HG03025 (cell line): ENCODE measurements at regions not wholly inside any gene's neighbourhood (a gene's known extent, or its start where the extent isn't known, plus 50 kb on each side); places are given as distances from the start of the nearest gene placed in this dataset.

Experiments
- ATAC-seq: cut with Tn5 transposase; IDR thresholded peaks from one replicate; pipeline ENCODE4 v1.9.1; 2021; ENCODE audit warnings: mild to moderate bottlenecking, moderate library complexity; ENCODE audit not compliant: unreplicated experiment, low FRiP score

- no peak for ATAC-seq
Measured at GRCh38 chr4:176383273-176384077, 63.7 kb downstream of the SPCS3 start.

GRCh38 chr4:176385601-176386000, 65.8 kb downstream of the SPCS3 start:
- ATAC-seq = no peak

- no peak for ATAC-seq
Measured at GRCh38 chr4:176387571-176387970, 67.8 kb downstream of the SPCS3 start.

GRCh38 chr4:176393306-176394013, 73.7 kb downstream of the SPCS3 start:
- no peak for ATAC-seq

GRCh38 chr4:176400816-176401461, 81.2 kb downstream of the SPCS3 start:
- no peak for ATAC-seq

- ATAC-seq = no peak
Measured at GRCh38 chr4:176404621-176405020, 84.9 kb downstream of the SPCS3 start.

GRCh38 chr4:176406297-176406696, 86.5 kb downstream of the SPCS3 start:
- no peak for ATAC-seq

- ATAC-seq = no peak
Measured at GRCh38 chr4:176406736-176407135, 87.0 kb downstream of the SPCS3 start.

- no peak for ATAC-seq
Measured at GRCh38 chr4:176409627-176410026, 89.9 kb downstream of the SPCS3 start.

GRCh38 chr4:176413171-176413570, 93.4 kb downstream of the SPCS3 start:
- peak; percentile 74 for ATAC-seq

GRCh38 chr4:176422001-176422400, 102.2 kb downstream of the SPCS3 start:
- no peak for ATAC-seq

- ATAC-seq = no peak
Measured at GRCh38 chr4:176422511-176422910, 102.7 kb downstream of the SPCS3 start.

- ATAC-seq = no peak
Measured at GRCh38 chr4:176425035-176425434, 105.3 kb downstream of the SPCS3 start.

- no peak for ATAC-seq
Measured at GRCh38 chr4:176432811-176433540, 113.2 kb downstream of the SPCS3 start.

- ATAC-seq = no peak
Measured at GRCh38 chr4:176433983-176434382, 114.2 kb downstream of the SPCS3 start.

GRCh38 chr4:176435901-176436292, 116.1 kb downstream of the SPCS3 start:
- ATAC-seq = no peak

GRCh38 chr4:176436293-176436973, 116.7 kb downstream of the SPCS3 start:
- ATAC-seq = no peak

- no peak for ATAC-seq
Measured at GRCh38 chr4:176437756-176438155, 118.0 kb downstream of the SPCS3 start.

GRCh38 chr4:176438401-176438800, 118.6 kb downstream of the SPCS3 start:
- no peak for ATAC-seq

- ATAC-seq = no peak
Measured at GRCh38 chr4:176439611-176440010, 119.8 kb downstream of the SPCS3 start.
